Effector memory CD4-positive, alpha-beta T cell (primary cell): ENCODE measurements at regions not wholly inside any gene's neighbourhood (a gene's known extent, or its start where the extent isn't known, plus 50 kb on each side); places are given as distances from the start of the nearest gene placed in this dataset.
"Not testable (repeated sequence)": the region's sequence is repeated elsewhere in the genome, so short reads cannot be mapped to it uniquely, and the experiment has no call there.

Experiments used
- DNase-seq, 3 donors: peaks; one replicate each; pipeline ENCODE4 v3.0.0-alpha.2; 2020
- H3K27ac ChIP-seq: 2 replicates; pipeline ENCODE4 v1.7.0; 2013; ENCODE audit warnings: mild to moderate bottlenecking, low read length, moderate library complexity; ENCODE audit not compliant: insufficient read depth, poor library complexity, severe bottlenecking
- H3K27me3 ChIP-seq: replicated peaks from 2 replicates; pipeline ENCODE4 v1.7.0; 2013; ENCODE audit warnings: mild to moderate bottlenecking, low read length; ENCODE audit not compliant: insufficient read depth, control insufficient read depth, poor library complexity, severe bottlenecking
- H3K36me3 ChIP-seq: 2 replicates; pipeline ENCODE4 v1.7.0; 2013; ENCODE audit warnings: mild to moderate bottlenecking, low read length, moderate library complexity; ENCODE audit not compliant: control insufficient read depth, insufficient read depth
- H3K4me1 ChIP-seq: 2 replicates; pipeline ENCODE4 v1.7.0; 2013; ENCODE audit warnings: low read length, mild to moderate bottlenecking; ENCODE audit not compliant: control insufficient read depth, insufficient read depth, poor library complexity, severe bottlenecking
- H3K4me3 ChIP-seq: 2 replicates; pipeline ENCODE4 v1.7.0; 2013; ENCODE audit warnings: low read length, low read depth, mild to moderate bottlenecking; ENCODE audit not compliant: insufficient read depth, poor library complexity, severe bottlenecking
- H3K9me3 ChIP-seq: 2 replicates; pipeline ENCODE4 v1.7.0; 2013; ENCODE audit warnings: mild to moderate bottlenecking, low read length, moderate library complexity; ENCODE audit not compliant: control insufficient read depth

DNA sequence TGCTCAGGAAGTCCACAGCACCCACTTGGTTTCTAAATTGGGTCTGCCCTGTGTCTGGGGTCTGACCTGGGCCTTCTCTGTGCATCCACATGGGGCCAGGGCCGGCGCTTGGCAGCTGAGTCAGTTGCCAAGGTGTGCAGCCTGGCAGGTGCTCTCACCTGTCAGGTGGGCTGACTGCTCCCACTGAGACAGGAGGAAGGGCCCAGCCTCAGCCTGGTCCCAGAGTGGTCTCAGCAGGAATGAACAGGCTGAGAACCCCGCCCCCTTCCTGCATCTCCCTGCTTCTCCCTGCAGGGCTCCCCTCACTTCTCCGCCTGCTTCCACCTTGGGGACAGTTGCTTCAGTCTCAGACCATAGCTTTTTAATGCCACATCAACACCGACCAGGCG is 60.5 kb downstream of the BARX1 start:
- Histone ChIP-seq H3K4me1 (peaks cover 15% of the 10 kb centered on the region), H3K36me3 (no peaks in the 10 kb centered on the region), H3K4me3 (no peak overlapping the region), H3K9me3 (no peaks in the 10 kb centered on the region), H3K27ac (no peak overlapping the region), H3K27me3 (no peaks in the 10 kb centered on the region)
- no peak for DNase-seq

DNA sequence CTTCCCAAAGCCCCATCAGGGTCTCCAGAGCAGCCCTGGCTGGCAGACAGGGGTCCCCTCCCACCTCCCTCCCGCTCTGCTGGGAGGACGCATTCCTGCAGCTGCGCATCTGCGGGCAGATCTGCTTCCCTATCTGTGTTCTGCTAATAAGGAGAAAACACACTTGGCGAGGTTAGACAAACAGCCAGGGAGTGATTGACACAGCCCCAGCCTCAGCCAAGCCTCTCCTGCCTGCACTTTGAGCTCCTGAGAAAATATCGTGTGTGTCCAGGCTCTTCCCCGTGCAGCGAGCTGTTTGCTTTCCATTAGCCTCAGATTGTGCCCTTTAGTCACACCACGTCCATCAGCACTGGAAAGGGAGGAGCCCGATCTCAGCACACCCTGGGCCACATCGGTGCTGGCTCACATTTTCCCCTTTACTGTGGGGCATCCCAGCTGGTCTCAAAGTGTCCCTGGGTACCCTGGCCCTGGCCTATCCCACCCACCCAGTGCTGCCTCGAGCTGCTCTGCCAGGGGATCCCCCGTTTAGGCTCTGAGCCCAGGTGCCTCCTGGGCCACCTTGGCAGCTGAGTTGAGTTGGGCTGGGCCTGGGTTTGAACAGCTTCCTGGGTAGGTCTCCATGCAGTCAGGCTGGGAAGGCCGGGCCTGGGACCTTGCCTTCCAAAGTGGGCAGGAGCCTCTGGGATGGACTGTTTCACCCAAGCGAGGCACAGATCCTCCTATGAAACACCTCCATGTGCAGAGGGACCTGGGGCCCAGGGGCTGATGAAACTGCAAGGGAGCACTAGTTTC is 61.1 kb downstream of the BARX1 start:
- Histone ChIP-seq H3K4me1 (peaks cover 15% of the 10 kb centered on the region), H3K9me3 (no peaks in the 10 kb centered on the region), H3K36me3 (no peaks in the 10 kb centered on the region), H3K4me3 (no peak overlapping the region), H3K27me3 (no peaks in the 10 kb centered on the region), H3K27ac (no peak overlapping the region)
- DNase-seq = no peak

DNA sequence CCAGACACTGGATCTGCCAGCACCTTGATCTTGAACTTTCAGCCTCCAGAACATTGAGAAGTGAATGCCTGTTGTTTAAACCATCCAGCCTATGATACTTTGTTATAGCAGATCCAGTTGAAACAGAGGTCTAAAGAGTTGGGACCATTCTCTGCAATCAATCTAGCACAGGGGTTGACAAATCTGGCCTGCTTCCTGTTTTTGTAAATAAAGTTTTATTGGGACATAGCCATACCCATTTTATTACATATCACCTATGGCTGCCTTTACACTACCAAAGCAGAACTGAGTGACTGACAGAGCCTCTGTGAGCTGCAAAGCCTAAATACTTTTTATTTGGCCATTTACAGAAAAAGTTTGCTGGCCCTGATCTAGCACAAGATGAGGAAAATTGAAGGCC is 62.0 kb downstream of the BARX1 start:
- Histone ChIP-seq H3K9me3 (no peaks in the 10 kb centered on the region), H3K4me3 (no peak overlapping the region), H3K36me3 (no peaks in the 10 kb centered on the region), H3K27ac (no peak overlapping the region), H3K4me1 (peaks cover 9% of the 10 kb centered on the region), H3K27me3 (no peaks in the 10 kb centered on the region)
- DNase-seq = no peak

DNA sequence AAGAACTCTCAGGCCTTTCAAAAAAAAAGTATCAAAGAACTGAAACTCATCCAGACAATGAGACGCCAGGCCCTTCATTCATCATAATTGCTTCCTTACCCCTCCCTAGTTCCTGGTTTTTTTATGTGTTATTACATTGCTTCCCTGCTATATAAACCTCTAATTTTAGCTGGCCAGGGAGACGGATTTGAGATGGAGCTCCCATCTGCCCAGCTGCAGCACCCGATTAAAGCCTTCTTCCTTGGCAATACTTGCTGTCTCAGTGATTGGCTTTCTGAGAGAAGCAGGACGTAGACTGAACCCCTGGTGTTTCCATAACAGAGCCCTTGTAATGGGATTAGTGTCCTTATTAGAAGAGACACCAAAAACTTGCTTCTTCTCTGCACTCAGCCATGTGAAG is 62.4 kb downstream of the BARX1 start:
- Histone ChIP-seq H3K9me3 (no peaks in the 10 kb centered on the region), H3K4me1 (peaks cover 5% of the 10 kb centered on the region), H3K4me3 (no peak overlapping the region), H3K27ac (no peak overlapping the region), H3K36me3 (no peaks in the 10 kb centered on the region), H3K27me3 (no peaks in the 10 kb centered on the region)
- no peak for DNase-seq

DNA sequence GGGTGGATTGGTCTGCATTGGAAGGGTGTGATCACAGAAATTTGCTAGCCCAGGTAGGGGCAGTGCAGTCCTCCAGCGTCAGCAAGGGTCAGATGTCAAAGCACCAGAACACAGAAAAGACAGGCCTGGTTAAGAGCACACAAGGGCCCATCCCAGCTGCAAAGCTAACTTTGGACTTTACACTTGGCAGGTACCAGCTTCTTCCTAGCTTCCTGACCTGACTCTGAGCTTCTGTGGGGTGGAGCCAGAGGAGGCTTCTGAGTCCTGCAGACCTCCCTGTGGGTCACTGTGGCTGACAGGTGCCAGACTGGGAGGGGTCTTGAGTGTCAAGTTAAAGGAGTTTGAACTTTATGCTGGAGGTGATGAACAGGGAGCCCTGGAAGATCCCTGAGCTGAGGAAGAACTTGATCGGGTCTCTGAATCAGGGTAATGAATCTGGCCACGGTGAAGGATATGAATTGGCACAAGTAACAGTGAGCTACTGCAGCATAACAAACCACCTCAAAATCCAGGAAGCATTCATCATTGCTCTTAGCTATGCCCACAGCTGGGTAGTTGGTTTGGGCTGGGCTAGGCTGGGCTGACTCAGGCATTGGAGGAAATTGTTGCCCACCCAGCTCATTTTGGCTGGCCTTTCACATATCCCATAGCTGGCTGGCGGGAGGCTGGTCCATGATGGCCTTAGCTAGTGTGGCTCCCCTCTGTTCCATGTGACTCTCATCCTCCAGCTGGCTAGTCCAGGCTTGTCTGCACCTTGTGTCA is 63.4 kb downstream of the BARX1 start:
- no peak for DNase-seq
- H3K9me3 ChIP-seq = no peaks in the 10 kb centered on the region
- H3K4me3 ChIP-seq = no peak overlapping the region
- no peak overlapping the region for H3K27ac ChIP-seq
- no peaks in the 10 kb centered on the region for H3K4me1 ChIP-seq
- no peaks in the 10 kb centered on the region for H3K36me3 ChIP-seq
- no peaks in the 10 kb centered on the region for H3K27me3 ChIP-seq

DNA sequence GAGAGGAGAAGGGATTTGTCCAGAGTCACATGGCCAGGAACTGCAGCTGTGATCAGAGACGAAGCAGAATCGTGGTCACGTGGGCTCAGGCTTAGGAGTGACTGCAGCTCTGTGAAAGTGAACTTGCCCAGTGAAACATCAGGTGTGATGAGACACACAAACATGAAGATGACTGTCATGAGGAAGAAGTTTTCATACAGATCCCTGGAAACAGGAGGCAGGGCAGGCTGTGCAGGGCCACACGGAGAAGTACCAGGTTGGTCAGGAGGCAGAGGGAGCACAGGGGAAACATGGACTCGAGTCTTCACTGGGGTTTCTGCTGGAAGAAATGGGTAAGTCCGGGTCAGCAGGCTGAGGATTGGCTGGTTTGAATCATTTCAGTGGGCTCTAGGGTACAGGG is 64.1 kb downstream of the BARX1 start:
- H3K27me3 ChIP-seq = no peaks in the 10 kb centered on the region
- no peak for DNase-seq
- no peak overlapping the region for H3K27ac ChIP-seq
- H3K4me3 ChIP-seq = no peak overlapping the region
- no peaks in the 10 kb centered on the region for H3K9me3 ChIP-seq
- H3K36me3 ChIP-seq = no peaks in the 10 kb centered on the region
- no peaks in the 10 kb centered on the region for H3K4me1 ChIP-seq

DNA sequence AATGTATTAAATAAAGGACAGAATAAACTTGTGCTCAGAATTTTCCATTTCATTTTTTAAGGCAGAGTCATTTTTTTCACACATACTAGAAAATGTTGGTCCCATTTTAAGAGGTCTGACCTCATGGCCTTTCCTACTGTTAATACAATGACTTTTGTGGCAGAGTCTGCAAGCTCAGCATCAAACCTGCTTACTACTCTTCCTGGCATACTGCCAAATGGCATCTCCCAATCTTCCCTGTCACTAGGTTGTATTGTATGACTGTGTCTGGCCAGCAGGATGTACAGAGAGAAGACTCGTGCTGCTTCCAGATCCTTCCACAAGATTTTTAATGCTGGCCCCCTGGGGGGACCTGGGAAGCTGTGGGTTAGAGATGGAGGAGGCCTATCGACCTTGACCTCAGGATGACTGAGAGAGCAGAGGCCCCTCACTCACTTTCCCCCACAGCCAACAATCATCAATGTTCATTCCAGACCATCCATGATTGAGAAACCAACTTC is 64.7 kb downstream of the BARX1 start:
- no peaks in the 10 kb centered on the region for H3K27me3 ChIP-seq
- H3K4me3 ChIP-seq = no peak overlapping the region
- no peaks in the 10 kb centered on the region for H3K9me3 ChIP-seq
- DNase-seq = no peak
- no peaks in the 10 kb centered on the region for H3K4me1 ChIP-seq
- no peak overlapping the region for H3K27ac ChIP-seq
- H3K36me3 ChIP-seq = no peaks in the 10 kb centered on the region

DNA sequence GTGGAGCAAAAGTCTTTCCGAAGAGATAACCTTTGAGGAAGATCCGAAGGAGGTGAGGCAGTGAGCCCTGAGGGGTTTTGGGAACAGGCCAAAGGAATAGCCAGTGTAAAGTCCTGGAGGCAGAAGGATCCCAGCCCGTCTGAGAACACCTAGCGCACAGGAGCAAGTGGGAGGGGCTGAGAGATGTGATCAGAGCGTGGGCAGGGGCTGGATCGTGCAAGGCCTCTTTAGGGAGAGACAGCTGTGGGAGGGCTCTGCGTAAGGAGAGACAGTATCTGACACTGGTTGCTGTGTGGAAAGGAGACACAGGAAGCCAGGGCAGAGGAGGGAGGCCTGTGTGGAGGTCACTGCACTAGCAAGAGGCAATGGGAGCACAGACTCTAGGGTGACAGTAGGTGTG is 68.2 kb downstream of the BARX1 start:
- H3K27ac ChIP-seq = no peak overlapping the region
- no peak for DNase-seq
- no peaks in the 10 kb centered on the region for H3K4me1 ChIP-seq
- H3K9me3 ChIP-seq = no peaks in the 10 kb centered on the region
- H3K36me3 ChIP-seq = no peaks in the 10 kb centered on the region
- no peaks in the 10 kb centered on the region for H3K27me3 ChIP-seq
- H3K4me3 ChIP-seq = no peak overlapping the region

DNA sequence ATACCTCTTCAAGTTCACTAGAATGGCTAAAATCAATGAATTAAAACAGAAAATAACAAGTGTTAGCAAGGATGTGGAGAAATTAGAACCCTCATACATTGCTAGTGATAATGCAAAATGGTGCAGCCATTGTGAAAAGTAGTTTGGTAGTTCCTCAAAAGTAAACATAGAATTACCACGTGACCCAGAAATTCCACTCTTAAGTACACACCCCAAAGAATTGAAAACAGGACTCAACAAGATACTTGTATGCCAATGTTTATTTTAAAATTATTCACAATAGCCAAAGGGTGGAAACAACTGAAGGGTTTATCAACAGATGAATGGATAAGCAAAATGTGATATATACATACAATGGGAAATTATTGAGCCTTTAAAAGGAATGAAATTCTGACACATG is 70.3 kb downstream of the BARX1 start:
- H3K36me3 ChIP-seq = no peaks in the 10 kb centered on the region
- H3K4me3 ChIP-seq = no peak overlapping the region
- no peaks in the 10 kb centered on the region for H3K9me3 ChIP-seq
- no peak for DNase-seq
- no peak overlapping the region for H3K27ac ChIP-seq
- H3K4me1 ChIP-seq = no peaks in the 10 kb centered on the region
- no peaks in the 10 kb centered on the region for H3K27me3 ChIP-seq

DNA sequence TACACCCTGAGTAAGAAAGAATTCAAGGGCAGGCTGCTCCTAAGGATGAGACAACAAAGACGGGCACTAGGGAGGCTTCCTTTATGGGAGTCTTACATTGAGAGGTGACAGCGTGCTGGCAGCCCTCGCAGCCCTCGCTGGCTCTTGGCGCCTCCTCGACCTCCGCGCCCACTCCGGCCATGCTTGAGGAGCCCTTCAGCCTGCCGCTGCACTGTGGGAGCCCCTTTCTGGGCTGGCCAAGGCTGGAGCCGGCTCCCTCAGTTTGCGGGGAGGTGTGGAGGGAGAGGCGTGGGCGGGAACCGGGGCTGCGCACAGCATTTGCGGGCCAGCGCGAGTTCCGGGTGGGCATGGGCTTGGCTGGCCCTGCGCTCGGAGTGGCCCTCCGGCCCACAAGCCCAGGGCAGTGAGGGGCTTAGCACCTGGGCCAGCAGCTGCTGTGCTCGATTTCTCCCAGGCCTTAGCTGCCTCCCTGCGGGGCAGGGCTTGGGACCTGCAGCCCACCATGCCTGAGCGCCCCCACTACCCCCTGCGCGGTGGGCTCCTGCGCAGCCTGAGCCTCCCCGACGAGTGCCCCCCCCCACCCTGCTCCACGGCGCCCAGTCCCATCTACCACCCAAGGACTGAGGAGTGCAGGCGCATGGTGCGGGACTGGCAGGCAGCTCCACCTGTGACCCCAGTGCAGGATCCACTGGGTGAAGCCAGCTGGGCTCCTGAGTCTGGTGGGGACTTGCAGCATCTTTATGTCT is 75.3 kb downstream of the BARX1 start:
- not testable (repeated sequence) for H3K4me1 ChIP-seq, DNase-seq, H3K4me3 ChIP-seq, H3K9me3 ChIP-seq, H3K27me3 ChIP-seq, H3K27ac ChIP-seq, H3K36me3 ChIP-seq
